C4-2B (cell line): ENCODE measurements at regions not wholly inside any gene's neighbourhood (a gene's known extent, or its start where the extent isn't known, plus 50 kb on each side); places are given as distances from the start of the nearest gene placed in this dataset.

Experiments used
- CTCF ChIP-seq: fragments of 450-650 bp; conservative IDR thresholded peaks from 2 replicates; pipeline ENCODE4 v1.5.1; 2017; ENCODE audit warnings: mild to moderate bottlenecking
- ZFX ChIP-seq: fragments of 450-650 bp; IDR thresholded peaks from 2 replicates; pipeline ENCODE4 v1.6.1; 2017

GRCh38 chr14:100475268-100475667 lies 111.9 kb downstream of the BEGAIN start:
- TF ChIP-seq ZFX, result no peak
- no peak for TF ChIP-seq CTCF
